Osteocyte (in vitro differentiated cells): ENCODE measurements at regions not wholly inside any gene's neighbourhood (a gene's known extent, or its start where the extent isn't known, plus 50 kb on each side); places are given as distances from the start of the nearest gene placed in this dataset.
A peak's percentile ranks its signal among the peaks of the same experiment; 100 is the strongest.

Source experiments
- DNase-seq: peaks from one replicate; pipeline ENCODE4 v3.0.0; 2021; ENCODE audit warnings: mixed read lengths; ENCODE audit not compliant: unreplicated experiment; ENCODE audit errors: extremely low spot score
- H3K27ac Mint-ChIP-seq: one replicate; pipeline ENCODE4 v1.8.0; 2021; ENCODE audit warnings: mild to moderate bottlenecking, mixed read lengths; ENCODE audit not compliant: unreplicated experiment
- H3K27me3 Mint-ChIP-seq: one replicate; pipeline ENCODE4 v1.8.0; 2021; ENCODE audit warnings: mixed read lengths; ENCODE audit not compliant: unreplicated experiment
- H3K36me3 Mint-ChIP-seq: one replicate; pipeline ENCODE4 v1.8.0; 2021; ENCODE audit warnings: mixed read lengths; ENCODE audit not compliant: unreplicated experiment
- H3K4me1 Mint-ChIP-seq: one replicate; pipeline ENCODE4 v1.8.0; 2021; ENCODE audit warnings: mixed read lengths; ENCODE audit not compliant: unreplicated experiment
- H3K4me3 Mint-ChIP-seq: one replicate; pipeline ENCODE4 v1.8.0; 2021; ENCODE audit warnings: mild to moderate bottlenecking, moderate library complexity, mixed read lengths; ENCODE audit not compliant: unreplicated experiment
- H3K9me3 Mint-ChIP-seq: one replicate; pipeline ENCODE4 v1.8.0; 2021; ENCODE audit warnings: mixed read lengths; ENCODE audit not compliant: unreplicated experiment
- CTCF ChIP-seq: fragments of 200-600 bp; sonication (generic); IDR thresholded peaks from 2 replicates; pipeline ENCODE4 v1.5.0; 2021; ENCODE audit warnings: antibody characterized with exemption, mild to moderate bottlenecking, moderate library complexity

GRCh38 chr17:12256380-12256995 lies 235.8 kb downstream of the MAP2K4 start:
- H3K36me3 Mint-ChIP-seq: no peaks in the 10 kb centered on the region
- no peak overlapping the region for H3K4me3 Mint-ChIP-seq
- peak; percentile 90 for TF ChIP-seq CTCF
- H3K27ac Mint-ChIP-seq: no peak overlapping the region
- no peaks in the 10 kb centered on the region for H3K9me3 Mint-ChIP-seq
- no peaks in the 10 kb centered on the region for H3K27me3 Mint-ChIP-seq
- H3K4me1 Mint-ChIP-seq: peaks cover 4% of the 10 kb centered on the region
- no peak for DNase-seq

GRCh38 chr17:12257176-12257575 lies 236.5 kb downstream of the MAP2K4 start:
- TF ChIP-seq CTCF: no peak

GRCh38 chr17:12261354-12261753 lies 240.7 kb downstream of the MAP2K4 start:
- no peaks in the 10 kb centered on the region for H3K36me3 Mint-ChIP-seq
- peaks cover 6% of the 10 kb centered on the region for H3K4me1 Mint-ChIP-seq
- no peak overlapping the region for H3K27ac Mint-ChIP-seq
- no peak for DNase-seq
- no peaks in the 10 kb centered on the region for H3K27me3 Mint-ChIP-seq
- TF ChIP-seq CTCF: no peak
- H3K9me3 Mint-ChIP-seq: no peaks in the 10 kb centered on the region
- no peak overlapping the region for H3K4me3 Mint-ChIP-seq

More at GRCh38 chr17:12257176-12257575, 236.5 kb downstream of the MAP2K4 start:
- DNase-seq: no peak
- Mint-ChIP-seq H3K27ac (no peak overlapping the region), H3K4me1 (peaks cover 4% of the 10 kb centered on the region), H3K36me3 (no peaks in the 10 kb centered on the region), H3K9me3 (no peaks in the 10 kb centered on the region), H3K4me3 (no peak overlapping the region), H3K27me3 (no peaks in the 10 kb centered on the region)

GRCh38 chr17:12269751-12270150 lies 249.1 kb downstream of the MAP2K4 start:
- H3K4me3 Mint-ChIP-seq: no peak overlapping the region
- no peaks in the 10 kb centered on the region for H3K27me3 Mint-ChIP-seq
- H3K36me3 Mint-ChIP-seq: peaks cover 6% of the 10 kb centered on the region
- H3K9me3 Mint-ChIP-seq: peaks cover 5% of the 10 kb centered on the region
- DNase-seq: no peak
- H3K4me1 Mint-ChIP-seq: no peaks in the 10 kb centered on the region
- no peak for TF ChIP-seq CTCF
- H3K27ac Mint-ChIP-seq: no peak overlapping the region

- no peaks in the 10 kb centered on the region for H3K27me3 Mint-ChIP-seq
- H3K27ac Mint-ChIP-seq: no peak overlapping the region
- TF ChIP-seq CTCF: no peak
- H3K9me3 Mint-ChIP-seq: peaks cover 14% of the 10 kb centered on the region
- no peak for DNase-seq
- H3K4me3 Mint-ChIP-seq: no peak overlapping the region
- H3K36me3 Mint-ChIP-seq: peaks cover 6% of the 10 kb centered on the region
- peaks cover 24% of the 10 kb centered on the region for H3K4me1 Mint-ChIP-seq
Observed at GRCh38 chr17:12277827-12278226, 257.1 kb downstream of the MAP2K4 start.
